PC-3 (cell line): ENCODE measurements at regions not wholly inside any gene's neighbourhood (a gene's known extent, or its start where the extent isn't known, plus 50 kb on each side); places are given as distances from the start of the nearest gene placed in this dataset.

Experiments
- ATAC-seq: fragments of 200-7000 bp; cut with Tn5 transposase; 2 replicates; pipeline ENCODE4 v1.9.1; 2020; ENCODE audit warnings: mild to moderate bottlenecking, moderate library complexity
- BruUV-seq: library from RNA; stranded (reverse); fragments of 400-500 nt; replicated peaks from 2 replicates; lab custom pipeline; 2021; lab: Mats Ljungman, UMichigan
- CTCF ChIA-PET: fragments of 300-600 bp; sonication (Branson Sonifier 250); formaldehyde crosslinking; loops from one replicate; lab custom pipeline; 2022; ENCODE audit warnings: antibody characterized with exemption; lab: Charles Lee
- POLR2A ChIA-PET: fragments of 300-600 bp; sonication (Branson Sonifier 250); formaldehyde crosslinking; loops from one replicate; lab custom pipeline; 2022; ENCODE audit warnings: antibody characterized with exemption; ENCODE audit not compliant: unreplicated experiment; lab: Charles Lee
- DNase-seq: peaks from one replicate; pipeline ENCODE4 v3.0.0-alpha.2; 2015
- H2AFZ ChIP-seq: fragments of 300-600 bp; sonication (generic); 2 replicates; pipeline ENCODE4 v1.6.0; 2016; ENCODE audit warnings: antibody characterized with exemption, low read length
- H3F3A ChIP-seq: fragments of 300-600 bp; sonication (generic); one replicate; pipeline ENCODE4 v1.6.0; 2017; ENCODE audit warnings: antibody characterized with exemption, low read length, control low read depth, mild to moderate bottlenecking; ENCODE audit not compliant: unreplicated experiment
- H3K27ac ChIP-seq: fragments of 300-600 bp; sonication (generic); 2 replicates; pipeline ENCODE4 v1.5.1; 2016; ENCODE audit warnings: mild to moderate bottlenecking, low read length
- H3K27me3 ChIP-seq: fragments of 300-600 bp; sonication (generic); 2 replicates; pipeline ENCODE4 v1.6.1; 2016; ENCODE audit warnings: low read length, mixed read lengths
- H3K36me3 ChIP-seq: fragments of 300-600 bp; sonication (generic); 2 replicates; pipeline ENCODE4 v1.6.1; 2016; ENCODE audit warnings: low read depth, mixed run types, low read length, mixed read lengths
- H3K4me1 ChIP-seq: fragments of 300-600 bp; sonication (generic); 2 replicates; pipeline ENCODE4 v1.5.1; 2016; ENCODE audit warnings: low read length; ENCODE audit not compliant: insufficient read depth
- H3K4me2 ChIP-seq: fragments of 300-600 bp; sonication (generic); 2 replicates; pipeline ENCODE4 v1.6.0; 2016; ENCODE audit warnings: low read length
- H3K4me3 ChIP-seq: fragments of 300-600 bp; sonication (generic); 2 replicates; pipeline ENCODE4 v1.5.1; 2016; ENCODE audit warnings: mild to moderate bottlenecking, low read length, mixed read lengths
- H3K79me2 ChIP-seq: fragments of 300-600 bp; sonication (generic); 2 replicates; pipeline ENCODE4 v1.6.1; 2017; ENCODE audit warnings: low read length, mixed read lengths
- H3K9ac ChIP-seq: fragments of 300-600 bp; sonication (generic); 2 replicates; pipeline ENCODE4 v1.6.0; 2016; ENCODE audit warnings: mild to moderate bottlenecking, low read length
- H3K9me2 ChIP-seq: fragments of 300-600 bp; sonication (generic); replicated peaks from 2 replicates; pipeline ENCODE4 v1.6.1; 2016; ENCODE audit warnings: mixed run types, low read length, mixed read lengths
- H3K9me3 ChIP-seq: fragments of 300-600 bp; sonication (generic); 2 replicates; pipeline ENCODE4 v1.6.1; 2016; ENCODE audit warnings: low read length, mixed read lengths
- H4K20me1 ChIP-seq: fragments of 300-600 bp; sonication (generic); 2 replicates; pipeline ENCODE4 v1.6.1; 2016; ENCODE audit warnings: low read length, mixed read lengths
- EZH2 ChIP-seq: fragments of 300-600 bp; sonication (generic); IDR thresholded peaks from one replicate; pipeline ENCODE4 v1.6.1; 2017; ENCODE audit warnings: antibody characterized with exemption, mild to moderate bottlenecking, low read length; ENCODE audit not compliant: unreplicated experiment
- EZH2phosphoT487 ChIP-seq: fragments of 300-600 bp; sonication (generic); IDR thresholded peaks from 2 replicates; pipeline ENCODE4 v1.6.1; 2018; ENCODE audit warnings: mild to moderate bottlenecking, antibody characterized with exemption, low read length, borderline replicate concordance
- intact Hi-C: fragments of 100-400 bp; cut with micrococcal nuclease; formaldehyde crosslinking; loops from 2 replicates; pipeline ENCODE4 v1.9.0; 2023
- TF ChIP-seq, protein P1 (sequence below): fragments of 300-600 bp; sonication (generic); conservative IDR thresholded peaks from 2 replicates; pipeline ENCODE4 v1.5.1; 2017; ENCODE audit warnings: antibody characterized with exemption, low read depth, mild to moderate bottlenecking, low read length

DNA sequence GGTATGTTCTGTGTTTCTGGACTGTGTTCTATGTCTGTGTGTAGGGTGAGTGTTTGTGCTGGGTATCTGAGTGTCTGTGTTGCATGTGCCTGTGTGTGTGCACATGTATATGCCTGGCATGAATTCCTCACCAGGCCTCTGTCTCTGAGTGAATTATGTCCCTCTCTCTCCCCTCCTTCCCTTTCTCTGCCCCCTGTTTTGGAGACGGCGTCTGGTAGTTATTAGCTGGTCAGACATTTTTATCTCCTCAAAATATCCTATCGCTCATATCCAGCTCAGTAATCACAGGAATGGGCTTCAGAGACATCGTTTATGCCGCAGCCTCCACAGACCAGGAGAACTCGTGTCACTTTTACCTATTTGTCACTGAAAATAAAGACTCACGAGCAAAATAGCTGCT lies 483.2 kb upstream of the BRINP1 start:
- Histone ChIP-seq H3K27ac (no peak overlapping the region), H3K4me1 (no peaks in the 10 kb centered on the region), H3K9me2 (no peaks in the 10 kb centered on the region), H3F3A (no peaks in the 10 kb centered on the region), H3K4me2 (no peak overlapping the region), H3K79me2 (no peaks in the 10 kb centered on the region), H3K9me3 (no peaks in the 10 kb centered on the region), H3K9ac (no peak overlapping the region), H3K4me3 (no peak overlapping the region), H3K27me3 (no peaks in the 10 kb centered on the region), H3K36me3 (no peaks in the 10 kb centered on the region), H4K20me1 (no peaks in the 10 kb centered on the region), H2AFZ (no peak overlapping the region)
- ATAC-seq = no peak
- BruUV-seq = no TSS peak
- ChIA-PET CTCF (no interaction called here), POLR2A (no interaction called here)
- DNase-seq = no peak
- TF ChIP-seq EZH2 (no peak), EZH2phosphoT487 (no peak)
- TF ChIP-seq, protein P1, sequence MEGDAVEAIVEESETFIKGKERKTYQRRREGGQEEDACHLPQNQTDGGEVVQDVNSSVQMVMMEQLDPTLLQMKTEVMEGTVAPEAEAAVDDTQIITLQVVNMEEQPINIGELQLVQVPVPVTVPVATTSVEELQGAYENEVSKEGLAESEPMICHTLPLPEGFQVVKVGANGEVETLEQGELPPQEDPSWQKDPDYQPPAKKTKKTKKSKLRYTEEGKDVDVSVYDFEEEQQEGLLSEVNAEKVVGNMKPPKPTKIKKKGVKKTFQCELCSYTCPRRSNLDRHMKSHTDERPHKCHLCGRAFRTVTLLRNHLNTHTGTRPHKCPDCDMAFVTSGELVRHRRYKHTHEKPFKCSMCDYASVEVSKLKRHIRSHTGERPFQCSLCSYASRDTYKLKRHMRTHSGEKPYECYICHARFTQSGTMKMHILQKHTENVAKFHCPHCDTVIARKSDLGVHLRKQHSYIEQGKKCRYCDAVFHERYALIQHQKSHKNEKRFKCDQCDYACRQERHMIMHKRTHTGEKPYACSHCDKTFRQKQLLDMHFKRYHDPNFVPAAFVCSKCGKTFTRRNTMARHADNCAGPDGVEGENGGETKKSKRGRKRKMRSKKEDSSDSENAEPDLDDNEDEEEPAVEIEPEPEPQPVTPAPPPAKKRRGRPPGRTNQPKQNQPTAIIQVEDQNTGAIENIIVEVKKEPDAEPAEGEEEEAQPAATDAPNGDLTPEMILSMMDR = no peak
- intact Hi-C loops = no loop called here

DNA sequence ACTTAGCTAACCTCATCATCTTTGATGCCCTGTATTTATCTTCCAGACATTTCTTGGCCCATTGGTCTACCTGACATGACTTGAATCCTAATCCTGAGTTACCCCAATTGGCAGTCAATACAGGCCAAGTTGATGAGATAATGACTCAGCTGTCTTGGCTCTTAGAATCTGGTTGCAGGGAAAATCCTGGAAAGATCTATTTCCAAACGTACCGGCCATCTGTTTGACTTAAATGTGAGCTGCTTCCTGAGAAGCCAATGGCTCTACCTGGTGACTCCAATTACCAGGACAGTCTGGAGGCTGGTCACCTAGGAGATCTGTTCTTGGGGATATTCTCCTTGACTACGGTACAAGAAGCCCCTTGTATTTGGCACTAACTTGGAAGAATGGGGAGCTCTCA lies 475.2 kb upstream of the BRINP1 start:
- CTCF ChIA-PET = no interaction called here

DNA sequence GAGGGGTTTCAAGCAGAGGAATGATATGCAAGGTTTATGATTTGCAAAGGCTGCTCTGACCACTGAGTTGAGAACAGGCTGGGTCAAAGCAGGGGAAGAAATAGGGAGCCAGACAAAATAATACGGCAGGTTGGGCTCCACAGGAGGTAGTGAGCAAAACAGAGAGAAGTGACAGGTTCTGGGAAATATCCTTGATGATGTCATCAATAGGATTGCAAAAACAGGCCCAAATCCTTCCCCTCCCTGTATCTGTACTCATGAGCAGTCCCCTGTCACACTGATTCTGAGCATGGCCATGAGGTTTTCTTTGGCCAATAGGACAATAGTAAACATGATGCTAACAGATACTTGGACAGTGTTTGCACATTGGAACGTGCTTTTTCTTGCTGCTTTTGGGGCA lies 471.8 kb upstream of the BRINP1 start:
- Histone ChIP-seq H3K27ac (no peak overlapping the region), H3K4me1 (no peaks in the 10 kb centered on the region), H3K4me3 (no peak overlapping the region), H3F3A (no peaks in the 10 kb centered on the region), H3K9me2 (no peaks in the 10 kb centered on the region), H3K9ac (no peak overlapping the region), H3K79me2 (no peaks in the 10 kb centered on the region), H3K36me3 (no peaks in the 10 kb centered on the region), H3K27me3 (no peaks in the 10 kb centered on the region), H2AFZ (no peak overlapping the region), H4K20me1 (no peaks in the 10 kb centered on the region), H3K4me2 (no peak overlapping the region), H3K9me3 (no peaks in the 10 kb centered on the region)
- no peak for TF ChIP-seq EZH2phosphoT487
- TF ChIP-seq EZH2 = no peak
- TF ChIP-seq, protein P1 = no peak
- ChIA-PET CTCF (no interaction called here), POLR2A (no interaction called here)
- no peak for ATAC-seq
- BruUV-seq = no TSS peak
- no peak for DNase-seq
- intact Hi-C loops = no loop called here

More for the DNA sequence above, 475.2 kb upstream of the BRINP1 start:
- H3K9ac ChIP-seq = no peak overlapping the region
- no peak for ATAC-seq
- H3K9me2 ChIP-seq = no peaks in the 10 kb centered on the region
- intact Hi-C loops = no loop called here
- no peaks in the 10 kb centered on the region for H4K20me1 ChIP-seq
- TF ChIP-seq, protein P1 = no peak
- no peak for TF ChIP-seq EZH2phosphoT487
- no peak for TF ChIP-seq EZH2
- no peak overlapping the region for H3K27ac ChIP-seq
- H3K27me3 ChIP-seq = no peaks in the 10 kb centered on the region
- no peak overlapping the region for H3K4me3 ChIP-seq
- H2AFZ ChIP-seq = no peak overlapping the region
- BruUV-seq = no TSS peak
- no peaks in the 10 kb centered on the region for H3K36me3 ChIP-seq
- POLR2A ChIA-PET = no interaction called here
- no peaks in the 10 kb centered on the region for H3K79me2 ChIP-seq
- no peaks in the 10 kb centered on the region for H3F3A ChIP-seq
- H3K9me3 ChIP-seq = no peaks in the 10 kb centered on the region
- H3K4me2 ChIP-seq = no peak overlapping the region
- H3K4me1 ChIP-seq = no peaks in the 10 kb centered on the region
- no peak for DNase-seq
